K562 (cell line): ENCODE measurements at regions not wholly inside any gene's neighbourhood (a gene's known extent, or its start where the extent isn't known, plus 50 kb on each side); places are given as distances from the start of the nearest gene placed in this dataset.

Experiments
- ATAC-seq: fragments of 200-7000 bp; cut with Tn5 transposase; 3 replicates; pipeline ENCODE4 v1.9.1; 2020; ENCODE audit warnings: moderate library complexity
- BruUV-seq: library from RNA; stranded (reverse); fragments of 400-500 nt; replicated peaks from 2 replicates; lab custom pipeline; 2021; lab: Mats Ljungman, UMichigan
- CTCF ChIA-PET: fragments of 300-600 bp; formaldehyde crosslinking; extraction: SDS; loops from one replicate; lab custom pipeline; 2021; ENCODE audit warnings: low intra/inter-chr PET ratio; lab: Yijun Ruan, JAX
- POLR2A ChIA-PET: fragments of 300-600, 350-650 bp; sonication (Branson Sonifier 250); formaldehyde crosslinking; extraction: SDS; loops from one replicate; lab custom pipeline; 2021; ENCODE audit warnings: antibody characterized with exemption, inconsistent platforms; lab: Yijun Ruan, JAX
- DNase-seq, 4 experiments: peaks; one replicate each; pipeline versions ENCODE4 v3.0.0 to v3.0.0-alpha.2; 2011 to 2018; ENCODE audit warnings: low spot score in 3 of 4, mixed read lengths in 3 of 4; ENCODE audit errors: extremely low read depth in 1 of 4
- FAIRE-seq: peaks from 2 replicates; lab custom pipeline; 2011; peaks lifted over from hg19 to GRCh38; lab: Jason Lieb, UNC
- H2AFZ ChIP-seq: 2 replicates; pipeline ENCODE4 v1.6.0; 2011; ENCODE audit warnings: low read depth, low read length, control low read depth, inconsistent platforms
- H3K27ac ChIP-seq: fragments of 200-600 bp; 3 replicates; pipeline ENCODE4 v1.8.0; 2011; ENCODE audit warnings: low read depth, mild to moderate bottlenecking, control low read depth, inconsistent platforms, low read length, moderate library complexity, mixed read lengths; ENCODE audit errors: extremely low read depth
- H3K27me3 ChIP-seq, 2 experiments: fragments of 300-600 bp in 1 of 2; 2 replicates in 1 of 2; 3 replicates in 1 of 2; pipeline versions ENCODE4 v1.6.0 to v1.8.0; 2011; ENCODE audit warnings: inconsistent platforms in 2 of 2, low read length in 2 of 2, mild to moderate bottlenecking in 1 of 2, mixed read lengths in 1 of 2, moderate library complexity in 1 of 2; ENCODE audit not compliant: control insufficient read depth in 2 of 2, insufficient read depth in 2 of 2
- H3K36me3 ChIP-seq: fragments of 300-600 bp; 3 replicates; pipeline ENCODE4 v1.8.0; 2011; ENCODE audit warnings: mild to moderate bottlenecking, low read length, inconsistent platforms; ENCODE audit not compliant: control insufficient read depth, insufficient read depth
- H3K4me1 ChIP-seq, 2 experiments: fragments of 200-600 bp in 1 of 2; replicated peaks in 1 of 2; 2 replicates in 1 of 2; 3 replicates in 1 of 2; pipeline versions ENCODE4 v1.5.1 to v1.8.0; 2011; ENCODE audit warnings: inconsistent platforms in 2 of 2, low read length in 2 of 2, mild to moderate bottlenecking in 1 of 2, mixed read lengths in 1 of 2, moderate library complexity in 1 of 2; ENCODE audit not compliant: control insufficient read depth in 2 of 2, insufficient read depth in 2 of 2
- H3K4me2 ChIP-seq: 2 replicates; pipeline ENCODE4 v1.6.1; 2011; ENCODE audit warnings: low read length, control low read depth, inconsistent platforms, mixed read lengths; ENCODE audit not compliant: insufficient read depth
- H3K4me3 ChIP-seq: fragments of 200-600 bp; sonication (generic), shearing (Covaris generic); 2 replicates; pipeline ENCODE4 v1.5.1; 2016; ENCODE audit warnings: control low read depth, inconsistent platforms
- H3K79me2 ChIP-seq: fragments of 200-600 bp; 3 replicates; pipeline ENCODE4 v1.8.0; 2011; ENCODE audit warnings: low read length, inconsistent platforms; ENCODE audit not compliant: control insufficient read depth, insufficient read depth
- H3K9ac ChIP-seq, 2 experiments: 2 replicates each; pipeline versions ENCODE4 v1.6.0 to v1.6.1; 2011; ENCODE audit warnings: low read depth in 2 of 2, low read length in 2 of 2, control low read depth in 1 of 2, inconsistent platforms in 1 of 2, mild to moderate bottlenecking in 1 of 2, mixed read lengths in 1 of 2; ENCODE audit not compliant: insufficient read depth in 1 of 2
- H3K9me1 ChIP-seq: one replicate; pipeline ENCODE4 v1.6.0; 2011; ENCODE audit warnings: inconsistent platforms, mild to moderate bottlenecking, low read length, moderate library complexity; ENCODE audit not compliant: control insufficient read depth, insufficient read depth
- H3K9me3 ChIP-seq: replicated peaks from 2 replicates; pipeline ENCODE4 v1.5.1; 2011; ENCODE audit warnings: low read depth, low read length, inconsistent platforms; ENCODE audit not compliant: control insufficient read depth, insufficient read depth
- H4K20me1 ChIP-seq: replicated peaks from 2 replicates; pipeline ENCODE4 v1.6.1; 2011; ENCODE audit warnings: low read length, inconsistent platforms, mixed read lengths; ENCODE audit not compliant: control insufficient read depth, insufficient read depth
- BRCA1 ChIP-seq, 2 experiments: fragments of 450-650 bp in 1 of 2; sonication (generic) in 1 of 2; formaldehyde crosslinking in 1 of 2; IDR thresholded peaks; 2 replicates each; pipeline versions ENCODE4 v1.5.0 to v1.6.1; 2017 to 2020; ENCODE audit warnings: mild to moderate bottlenecking in 1 of 2, missing genetic modification reagents in 1 of 2
- EWSR1 ChIP-seq: fragments of 450-650 bp; IDR thresholded peaks from 2 replicates; pipeline ENCODE4 v1.6.1; 2018; ENCODE audit warnings: borderline replicate concordance, mild to moderate bottlenecking, low read depth, moderate library complexity; ENCODE audit not compliant: partially characterized antibody
- HES1 ChIP-seq: fragments of 450-650 bp; IDR thresholded peaks from 2 replicates; pipeline ENCODE4 v1.6.1; 2016; ENCODE audit warnings: low read depth, mild to moderate bottlenecking, moderate library complexity
- HNRNPH1 ChIP-seq: fragments of 200-400 bp; formaldehyde crosslinking; optimal IDR thresholded peaks from 2 replicates; pipeline ENCODE3; 2017; ENCODE audit warnings: low read depth, mild to moderate bottlenecking, low read length, moderate library complexity
- JUNB ChIP-seq: fragments of 450-650 bp; formaldehyde crosslinking; conservative IDR thresholded peaks from 2 replicates; pipeline ENCODE4 v1.4.0; 2020; ENCODE audit warnings: mild to moderate bottlenecking
- NCOA4 ChIP-seq: fragments of 450-650 bp; IDR thresholded peaks from 2 replicates; pipeline ENCODE4 v1.6.1; 2018; ENCODE audit warnings: mild to moderate bottlenecking; ENCODE audit not compliant: partially characterized antibody
- NFYB ChIP-seq: IDR thresholded peaks from 2 replicates; pipeline ENCODE4 v1.6.1; 2011; ENCODE audit warnings: mild to moderate bottlenecking, moderate library complexity; ENCODE audit not compliant: insufficient read length; ENCODE audit errors: extremely low read depth
- WGBS: fragments of 100-300 bp; shearing (Covaris generic); methylation state at CpG from one replicate; pipeline ENCODE4 v1.1.6; 2016; ENCODE audit warnings: low coverage, mixed read lengths; ENCODE audit not compliant: insufficient coverage; ENCODE audit errors: missing lambda C conversion rate; 5-methylcytosine and 5-hydroxymethylcytosine counted together
- in situ Hi-C: fragments of 300-500 bp; cut with MboI; formaldehyde crosslinking; loops from 4 replicates; pipeline ENCODE4 v1.15.0; 2018; ENCODE audit warnings: inconsistent platforms, mixed read lengths
- intact Hi-C: fragments of 100-400 bp; cut with micrococcal nuclease; formaldehyde crosslinking; loops from 2 replicates; pipeline ENCODE4 v1.14.2; 2022

GRCh38 chr11:129290966-129291365 is 84.7 kb upstream of the BARX2 start (continued):
- no peak for TF ChIP-seq HES1

GRCh38 chr11:129289350-129290040 is 86.2 kb upstream of the BARX2 start:
- H3K4me1 ChIP-seq = no peaks in the 10 kb centered on the region
- no peak overlapping the region for H2AFZ ChIP-seq
- intact Hi-C loops (no loop called here), in situ Hi-C loops (no loop called here)
- no peak overlapping the region for H3K9ac ChIP-seq
- no peaks in the 10 kb centered on the region for H3K79me2 ChIP-seq
- no peak for DNase-seq
- no peak for ATAC-seq
- BruUV-seq = no TSS peak
- no peaks in the 10 kb centered on the region for H3K27me3 ChIP-seq
- no peaks in the 10 kb centered on the region for H4K20me1 ChIP-seq
- no peaks in the 10 kb centered on the region for H3K9me1 ChIP-seq
- POLR2A ChIA-PET = no interaction called here
- no peak for TF ChIP-seq NFYB
- TF ChIP-seq BRCA1 (IDR thresholded peaks at IDR 0.05) = no peak
- no peak for TF ChIP-seq BRCA1 (CRISPR knock-in tag; IDR thresholded peaks at IDR 0.05)
- no peak for TF ChIP-seq NCOA4
- no peak for TF ChIP-seq HNRNPH1
- TF ChIP-seq EWSR1 = no peak
- TF ChIP-seq JUNB (CRISPR knock-in tag) = no peak
- no peaks in the 10 kb centered on the region for H3K36me3 ChIP-seq
- no peak overlapping the region for H3K4me2 ChIP-seq
- CTCF ChIA-PET = no interaction called here
- no peak overlapping the region for H3K27ac ChIP-seq
- H3K4me3 ChIP-seq = no peak overlapping the region
- FAIRE-seq = no peak
- 0% methylated on average over 13 of the region's 13 CpGs for WGBS
- no peaks in the 10 kb centered on the region for H3K9me3 ChIP-seq
